Pulmonary artery endothelial cell (primary cell): ENCODE measurements at regions not wholly inside any gene's neighbourhood (a gene's known extent, or its start where the extent isn't known, plus 50 kb on each side); places are given as distances from the start of the nearest gene placed in this dataset.
"Not testable (repeated sequence)": the region's sequence is repeated elsewhere in the genome, so short reads cannot be mapped to it uniquely, and the experiment has no call there.

ENCODE experiments used
- DNase-seq: peaks from one replicate; pipeline ENCODE4 v3.0.0-alpha.2; 2011; ENCODE audit warnings: low read depth, low spot score

DNA sequence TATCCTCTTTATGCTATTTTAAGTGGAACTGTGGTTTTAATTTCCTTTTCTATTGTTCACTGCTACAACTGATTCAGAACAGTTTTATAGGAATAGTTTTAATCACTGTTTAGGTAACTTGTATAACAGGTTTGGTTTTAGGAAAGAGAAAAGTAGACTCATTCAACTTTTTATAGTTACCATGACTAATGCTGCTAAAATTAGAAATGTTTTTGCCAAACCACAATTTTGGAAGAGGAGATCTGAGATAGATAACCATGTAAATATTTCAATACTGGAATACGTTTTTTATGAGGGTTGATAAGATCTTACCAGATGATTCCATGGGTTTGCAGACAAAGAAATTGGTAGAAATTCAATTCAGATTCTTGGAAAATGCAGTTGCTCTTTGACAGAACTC is 404.6 kb upstream of the ARRDC3 start:
- no peak for DNase-seq

DNA sequence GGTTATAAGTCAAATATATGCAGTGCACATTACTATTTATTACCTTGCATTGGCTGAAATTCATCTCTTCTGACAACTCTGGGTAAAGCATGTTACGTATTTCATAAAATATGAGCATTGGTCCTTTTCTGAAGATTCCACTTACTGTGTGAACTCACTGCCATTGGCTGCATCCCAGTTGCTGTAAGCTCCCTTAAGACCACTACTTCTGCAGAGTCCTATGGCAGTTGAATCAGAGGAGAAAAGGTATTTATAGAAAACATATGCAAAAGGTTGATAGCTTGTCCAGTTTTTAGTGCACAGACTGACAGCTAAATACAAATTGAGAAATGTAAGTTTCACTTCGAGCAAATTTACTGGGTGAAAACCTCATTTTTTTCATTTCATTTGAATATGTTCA is 394.6 kb upstream of the ARRDC3 start:
- DNase-seq, result no peak

DNA sequence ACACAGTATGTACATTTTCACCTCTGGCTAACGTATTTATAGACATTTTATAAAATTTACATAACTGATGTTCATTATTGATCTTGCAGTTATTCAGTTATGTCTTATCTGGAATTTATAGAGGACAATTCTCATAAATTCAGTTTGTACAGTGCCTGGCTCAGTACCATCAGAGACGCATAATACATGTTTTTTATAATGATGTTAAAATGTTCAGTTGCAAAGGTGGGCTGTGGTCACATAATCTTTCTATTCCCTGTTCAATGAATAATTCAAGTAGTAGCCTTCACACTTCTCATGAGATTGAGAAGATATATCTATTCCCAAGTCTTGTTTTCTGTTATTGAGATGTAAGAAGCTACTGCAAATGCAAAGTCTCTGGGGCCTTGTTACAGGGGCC is 393.1 kb upstream of the ARRDC3 start:
- DNase-seq, result no peak

GRCh38 chr5:91770400-91770799 is 387.3 kb upstream of the ARRDC3 start:
- no peak for DNase-seq

DNA sequence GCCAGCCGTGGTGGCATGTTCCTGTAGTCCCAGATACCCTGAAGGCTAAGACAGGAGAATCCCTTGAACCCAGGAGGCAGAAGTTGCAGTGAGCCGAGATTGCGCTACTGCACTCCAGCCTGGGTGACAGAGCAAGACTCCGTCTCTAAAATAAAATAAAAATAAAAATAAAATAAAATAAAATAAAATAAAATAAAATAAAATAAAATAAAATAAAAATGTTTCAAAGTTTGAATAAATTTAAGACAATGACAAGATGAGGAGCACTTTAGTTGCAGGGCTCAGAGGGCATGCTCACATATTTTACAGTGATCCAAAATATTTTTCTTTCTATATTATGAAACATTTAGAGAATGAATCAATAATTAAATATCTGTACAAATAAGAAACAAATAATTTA is 374.3 kb upstream of the ARRDC3 start:
- DNase-seq, result not testable (repeated sequence)

DNA sequence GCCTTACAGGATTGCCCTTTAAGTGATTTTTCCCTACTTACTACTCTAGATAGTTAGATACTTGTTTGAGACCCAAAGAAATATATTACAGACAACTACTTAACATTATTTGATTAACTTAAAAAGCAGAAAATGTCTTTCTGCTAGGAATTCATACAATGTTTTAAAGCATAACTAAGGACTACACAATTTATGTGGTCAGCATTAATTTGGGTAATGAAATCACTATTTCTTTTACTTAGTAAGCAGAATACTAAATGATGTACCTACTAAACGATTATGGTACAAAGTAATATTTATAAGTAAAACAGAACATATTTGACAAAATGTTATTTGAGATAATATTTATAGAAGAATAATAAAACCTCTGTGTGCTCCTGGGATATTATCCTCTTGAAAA is 371.9 kb upstream of the ARRDC3 start:
- no peak for DNase-seq

- not testable (repeated sequence) for DNase-seq
Measured at GRCh38 chr5:91744470-91744869, 361.4 kb upstream of the ARRDC3 start.

GRCh38 chr5:91742550-91742949 is 359.4 kb upstream of the ARRDC3 start:
- DNase-seq, result no peak

- no peak for DNase-seq
Measured at GRCh38 chr5:91741764-91742505, 358.8 kb upstream of the ARRDC3 start.

- DNase-seq, result no peak
Measured at GRCh38 chr5:91730026-91730425, 346.9 kb upstream of the ARRDC3 start.

- DNase-seq, result no peak
Measured at GRCh38 chr5:91727463-91727862, 344.3 kb upstream of the ARRDC3 start.

DNA sequence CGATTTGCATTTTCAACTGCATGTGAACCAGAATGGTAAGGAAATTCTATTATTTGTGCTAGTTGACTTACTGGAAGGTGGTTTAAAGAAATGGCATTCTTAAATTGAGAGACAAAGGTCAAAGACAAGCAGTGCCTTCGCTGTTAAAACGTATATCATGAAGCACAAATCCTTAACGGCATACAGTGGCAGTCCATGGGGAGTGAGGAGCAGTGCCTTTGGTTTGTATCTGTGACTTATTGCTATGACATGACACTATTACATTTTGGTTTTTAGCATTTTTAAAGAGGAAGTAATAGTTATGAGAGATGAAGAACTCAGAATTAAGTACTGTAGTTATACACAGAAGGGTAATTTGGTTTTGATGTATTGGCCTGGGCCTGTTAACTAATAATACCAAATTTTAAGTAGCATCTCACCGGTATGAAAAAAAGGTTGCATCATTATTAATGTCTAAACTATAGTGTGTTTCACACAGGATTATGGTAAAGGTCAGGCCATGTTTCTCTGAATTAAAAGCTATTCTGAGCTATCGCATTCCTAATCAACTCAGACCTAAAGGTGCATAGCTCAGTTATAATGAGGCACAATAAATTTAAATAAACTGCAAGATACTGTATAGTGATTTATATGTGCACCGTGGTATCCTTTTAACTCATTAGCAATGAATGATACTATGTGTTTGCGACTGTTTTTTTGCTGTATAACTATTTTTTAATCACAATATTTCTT is 339.8 kb upstream of the ARRDC3 start:
- no peak for DNase-seq

- DNase-seq, result no peak
Measured at GRCh38 chr5:91712718-91713117, 329.6 kb upstream of the ARRDC3 start.

- DNase-seq, result no peak
Measured at GRCh38 chr5:91707521-91707841, 324.4 kb upstream of the ARRDC3 start.

- DNase-seq, result no peak
Measured at GRCh38 chr5:91706785-91707520, 323.8 kb upstream of the ARRDC3 start.

GRCh38 chr5:91703128-91703527 is 320.0 kb upstream of the ARRDC3 start:
- DNase-seq, result no peak

DNA sequence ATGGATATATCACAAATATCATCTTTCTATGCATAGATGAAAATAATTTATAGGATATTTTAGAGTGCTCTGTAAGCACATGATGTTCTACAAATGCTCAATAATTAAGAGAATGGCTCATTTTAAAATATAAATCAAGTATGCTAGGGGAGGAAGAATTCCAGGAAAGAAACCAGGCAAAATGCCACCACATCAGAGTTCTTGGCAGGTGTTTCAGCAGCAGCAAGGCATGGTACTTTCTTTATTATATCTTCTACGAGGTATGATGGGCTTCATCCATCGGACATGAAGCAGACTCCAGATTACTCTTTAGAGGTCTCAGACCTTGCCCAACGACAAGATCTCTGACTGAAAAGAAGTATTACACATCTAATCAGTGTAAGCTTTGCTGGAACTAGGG is 316.3 kb upstream of the ARRDC3 start:
- no peak for DNase-seq

- no peak for DNase-seq
Measured at GRCh38 chr5:91691592-91691991, 308.5 kb upstream of the ARRDC3 start.

DNA sequence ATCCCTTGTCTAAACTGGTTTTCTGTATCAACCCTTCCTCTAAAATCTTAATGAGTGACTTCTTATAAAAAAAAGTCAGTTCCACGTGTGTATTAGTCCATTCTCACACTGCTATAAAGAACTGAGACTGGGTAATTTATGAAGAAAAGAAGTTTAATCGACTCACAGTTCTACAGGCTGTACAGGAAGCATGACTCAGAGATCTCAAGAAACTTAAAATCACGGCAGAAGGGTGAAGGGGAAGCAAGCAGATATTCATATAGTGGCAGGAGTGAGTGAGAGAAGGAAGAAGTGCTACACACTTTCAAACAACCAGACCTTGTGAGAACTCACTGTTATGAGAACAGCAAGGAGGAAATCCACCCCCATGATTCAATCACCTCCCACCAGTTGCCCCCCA is 307.8 kb upstream of the ARRDC3 start:
- no peak for DNase-seq

DNA sequence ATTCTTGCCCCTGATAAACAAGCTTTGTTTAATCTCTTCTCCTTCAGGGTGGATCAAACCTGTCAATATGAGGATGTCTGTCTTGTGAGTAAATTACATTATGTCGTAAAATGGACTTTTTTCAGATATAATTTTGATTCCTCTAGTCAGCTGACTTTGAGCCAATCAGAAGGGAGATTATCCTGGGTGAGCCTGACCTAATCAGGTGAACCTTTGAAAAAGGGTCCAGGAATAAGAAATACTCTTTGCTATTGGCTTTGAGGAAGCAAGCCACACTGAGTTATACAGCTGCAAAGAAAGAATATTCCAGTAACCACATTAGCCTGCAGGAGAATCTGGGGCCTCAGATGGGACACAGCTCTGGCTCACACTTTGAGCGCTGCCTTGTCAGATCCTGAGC is 304.3 kb upstream of the ARRDC3 start:
- no peak for DNase-seq

- DNase-seq, result no peak
Measured at GRCh38 chr5:91684625-91685024, 301.5 kb upstream of the ARRDC3 start.

- no peak for DNase-seq
Measured at GRCh38 chr5:91670563-91670962, 287.4 kb upstream of the ARRDC3 start.

- no peak for DNase-seq
Measured at GRCh38 chr5:91670122-91670521, 287.0 kb upstream of the ARRDC3 start.
